ENCODE measurements at regions not wholly inside any gene's neighbourhood (a gene's known extent, or its start where the extent isn't known, plus 50 kb on each side); places are given as distances from the start of the nearest gene placed in this dataset.

DNA sequence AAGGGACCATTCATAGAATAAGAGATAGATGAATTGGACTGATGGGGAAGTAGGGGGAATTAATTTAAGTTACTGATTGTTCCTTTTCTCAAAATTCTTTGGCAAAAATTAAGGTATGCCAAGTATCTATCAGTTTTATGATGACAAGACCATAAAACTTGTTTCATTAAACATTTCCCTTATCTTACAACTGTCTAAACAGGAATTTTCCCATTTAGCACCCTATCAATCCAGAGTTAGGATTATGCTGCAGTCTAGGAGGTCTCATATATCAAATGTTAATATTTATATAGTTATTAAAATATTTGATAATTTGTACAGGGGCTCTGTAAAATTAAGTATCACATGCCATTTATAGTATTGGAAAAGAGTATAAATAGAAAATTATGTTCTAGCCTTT lies 51.5 kb upstream of the ARID1B start:
- peaks cover 9% of the 10 kb centered on the region for H3K4me1 ChIP-seq (ENCODE audit: control insufficient read depth, insufficient read depth, low read length, poor library complexity, severe bottlenecking)
- no peak overlapping the region for H3K27ac ChIP-seq (ENCODE audit: low read depth, low read length, severe bottlenecking)
- H3K9me3 ChIP-seq (ENCODE audit: control insufficient read depth, low read length): no peaks in the 10 kb centered on the region
- no peaks in the 10 kb centered on the region for H3K36me3 ChIP-seq (ENCODE audit: control insufficient read depth, insufficient read depth, low read length)
- no peak overlapping the region for H3K4me3 ChIP-seq (ENCODE audit: extremely low read depth, insufficient read depth, low read length, poor library complexity, severe bottlenecking)

DNA sequence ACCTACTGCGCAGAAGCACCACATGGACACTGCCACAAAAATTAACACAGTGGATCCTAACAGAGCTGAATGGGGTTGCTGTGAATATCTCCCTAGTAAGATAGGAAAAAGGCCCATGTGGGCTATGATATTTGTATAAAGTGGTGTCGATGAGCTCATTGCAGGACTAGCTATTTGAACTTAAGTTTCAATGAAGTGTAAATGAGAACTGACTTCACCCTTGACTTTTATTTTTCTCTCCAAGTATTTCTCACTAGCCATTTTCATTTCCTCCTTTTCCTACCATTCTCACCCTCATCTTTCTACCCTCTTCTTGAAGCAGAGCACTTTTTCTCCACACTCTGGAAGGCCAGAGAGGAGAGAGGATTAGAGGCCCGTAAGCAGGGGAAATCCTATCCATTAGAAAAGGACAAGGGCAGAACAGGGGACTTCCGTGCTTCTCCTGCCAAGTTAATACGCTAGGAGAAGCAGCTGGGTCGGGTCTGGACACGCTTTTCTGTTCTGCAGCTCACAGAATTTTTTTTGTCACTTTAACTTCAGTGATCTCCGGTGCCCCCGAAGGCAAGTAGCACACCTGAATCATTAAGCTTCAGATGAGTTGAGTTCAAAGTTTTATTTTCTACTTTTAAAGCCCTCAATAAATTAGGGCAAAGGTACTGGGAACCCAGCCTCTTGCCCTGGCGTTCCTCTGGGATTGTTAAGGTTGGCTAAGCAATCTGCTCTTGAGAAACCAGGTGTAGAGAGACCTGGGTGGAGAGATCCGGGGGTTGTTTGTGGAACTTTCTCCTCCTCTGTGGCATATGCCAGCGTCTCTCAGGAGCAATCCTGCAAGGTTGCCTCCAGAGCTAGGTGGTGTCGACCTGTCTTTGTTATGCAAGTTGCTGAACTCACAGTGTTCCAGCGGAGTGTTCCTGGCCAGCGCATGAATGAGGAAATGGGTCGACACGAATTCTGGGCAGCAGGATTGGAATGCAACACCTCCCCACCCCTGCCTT lies 56.2 kb upstream of the ARID1B start:
- 35 to 42% methylated on average over 12 to 14 of the region's 17 CpGs for WGBS, 2 experiments (ENCODE audit: insufficient coverage in 2 of 2)
- Histone ChIP-seq H3K36me3 (ENCODE audit: control insufficient read depth, insufficient read depth, low read length) (no peaks in the 10 kb centered on the region), H3K27ac (ENCODE audit: low read depth, low read length, severe bottlenecking) (peak overlapping the region; percentile 57), H3K9me3 (ENCODE audit: control insufficient read depth, low read length) (no peaks in the 10 kb centered on the region), H3K4me3 (ENCODE audit: extremely low read depth, insufficient read depth, low read length, poor library complexity, severe bottlenecking) (no peak overlapping the region), H3K4me1 (ENCODE audit: control insufficient read depth, insufficient read depth, low read length, poor library complexity, severe bottlenecking) (peaks cover 27% of the 10 kb centered on the region)

DNA sequence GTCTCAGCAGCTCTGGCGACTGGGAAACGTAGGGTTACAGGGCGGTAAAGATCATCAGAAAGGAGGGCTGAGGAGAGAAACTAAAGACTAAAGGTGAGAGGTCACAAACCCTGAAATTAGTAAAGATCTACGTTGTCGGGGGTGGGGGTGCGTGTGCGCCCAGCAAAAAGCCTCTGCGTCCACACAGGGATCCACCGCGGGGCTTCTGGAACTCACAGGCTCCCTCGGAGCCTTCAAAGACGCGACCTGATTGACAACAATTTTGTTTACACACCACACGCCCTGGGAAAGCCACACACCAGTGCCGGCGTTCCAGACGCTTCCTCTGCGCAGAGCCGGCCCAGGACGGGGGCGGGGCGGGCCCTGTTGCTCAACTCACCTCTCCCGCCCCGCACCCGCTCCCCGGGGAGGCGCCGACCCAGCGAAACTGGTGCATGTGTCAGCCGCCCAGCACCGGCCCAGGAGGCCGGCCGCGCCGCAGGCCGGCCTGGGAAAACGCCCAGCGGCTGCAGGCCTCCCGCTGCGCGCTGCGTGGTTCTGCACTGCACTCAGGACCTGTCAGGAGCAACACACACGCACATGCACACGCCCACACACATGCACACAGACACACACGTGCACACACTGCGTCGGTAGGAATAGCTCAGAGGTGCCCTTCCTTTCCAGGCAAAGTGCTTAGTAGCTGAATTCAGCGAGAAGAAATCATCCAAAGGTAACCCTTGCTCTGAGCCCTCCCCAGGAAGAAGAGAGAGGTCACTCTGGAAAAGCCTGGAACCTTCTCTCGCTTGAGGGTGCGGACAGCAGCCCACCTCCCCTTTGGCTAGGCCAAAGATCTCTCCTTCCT lies 57.2 kb upstream of the ARID1B start:
- Histone ChIP-seq H3K27ac (ENCODE audit: low read depth, low read length, severe bottlenecking) (peak overlapping the region; percentile 57), H3K36me3 (ENCODE audit: control insufficient read depth, insufficient read depth, low read length) (no peaks in the 10 kb centered on the region), H3K4me1 (ENCODE audit: control insufficient read depth, insufficient read depth, low read length, poor library complexity, severe bottlenecking) (peaks cover 27% of the 10 kb centered on the region), H3K4me3 (ENCODE audit: extremely low read depth, insufficient read depth, low read length, poor library complexity, severe bottlenecking) (no peak overlapping the region), H3K9me3 (ENCODE audit: control insufficient read depth, low read length) (no peaks in the 10 kb centered on the region)
- WGBS, 2 experiments (ENCODE audit: insufficient coverage in 2 of 2): 72 to 82% methylated on average over 40 to 43 of the region's 50 CpGs

DNA sequence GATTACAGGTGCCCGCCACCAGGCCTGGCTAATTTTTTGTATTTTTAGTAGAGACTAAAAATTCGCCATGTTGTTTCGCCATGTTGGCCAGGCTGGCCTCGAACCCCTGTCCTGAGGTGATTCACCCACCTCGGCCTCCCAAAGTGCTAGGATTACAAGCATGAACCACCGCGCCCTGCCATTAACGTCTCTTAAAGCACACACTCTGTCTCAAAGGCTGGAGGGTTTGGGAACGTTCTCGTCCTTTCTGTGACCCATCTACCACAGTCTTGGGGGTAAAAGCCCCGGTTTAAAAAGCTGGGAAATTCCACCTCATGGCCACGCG lies 57.8 kb upstream of the ARID1B start:
- 87 to 94% methylated on average over 13 of the region's 13 CpGs for WGBS, 2 experiments (ENCODE audit: insufficient coverage in 2 of 2)
- H3K9me3 ChIP-seq (ENCODE audit: control insufficient read depth, low read length): no peaks in the 10 kb centered on the region
- H3K4me3 ChIP-seq (ENCODE audit: extremely low read depth, insufficient read depth, low read length, poor library complexity, severe bottlenecking): no peak overlapping the region
- peak overlapping the region; percentile 57 for H3K27ac ChIP-seq (ENCODE audit: low read depth, low read length, severe bottlenecking)
- H3K4me1 ChIP-seq (ENCODE audit: control insufficient read depth, insufficient read depth, low read length, poor library complexity, severe bottlenecking): peaks cover 27% of the 10 kb centered on the region
- no peaks in the 10 kb centered on the region for H3K36me3 ChIP-seq (ENCODE audit: control insufficient read depth, insufficient read depth, low read length)

DNA sequence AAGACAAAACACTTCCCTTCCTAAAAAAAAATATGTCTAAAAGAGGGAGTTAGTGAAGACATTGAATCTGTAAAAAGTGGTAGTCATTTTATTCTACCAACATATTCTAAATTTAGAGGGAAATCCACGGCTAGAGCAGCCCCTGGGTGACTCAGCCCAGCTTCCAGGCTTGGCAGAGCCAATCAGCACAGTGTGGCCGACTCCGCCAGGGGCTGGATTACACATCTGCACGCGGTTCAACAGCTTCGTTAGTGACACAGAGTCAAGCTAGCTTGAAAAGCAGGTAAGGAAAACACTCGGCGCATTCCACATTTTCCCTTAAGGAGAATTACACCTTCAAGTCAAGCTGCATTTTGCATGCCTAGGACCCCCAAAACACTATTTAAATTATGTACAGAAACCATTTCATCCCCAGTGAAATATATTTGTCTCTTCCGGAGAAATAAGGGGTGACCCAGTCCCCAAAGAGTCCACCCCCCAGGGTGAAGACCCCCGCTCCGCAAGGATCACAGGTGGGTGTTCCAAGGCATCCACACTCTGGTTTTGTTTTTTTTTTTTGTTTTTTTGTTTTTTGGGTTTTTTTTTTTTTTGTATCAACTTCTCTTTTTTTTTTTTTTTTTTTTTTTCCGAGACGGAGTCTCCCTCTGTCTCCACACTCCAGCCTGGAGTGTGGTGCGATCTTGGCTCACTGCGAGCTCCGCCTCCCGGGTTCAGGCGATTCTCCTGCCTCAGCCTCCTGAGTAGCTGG lies 58.4 kb upstream of the ARID1B start:
- H3K27ac ChIP-seq (ENCODE audit: low read depth, low read length, severe bottlenecking): no peak overlapping the region
- H3K4me1 ChIP-seq (ENCODE audit: control insufficient read depth, insufficient read depth, low read length, poor library complexity, severe bottlenecking): peaks cover 27% of the 10 kb centered on the region
- H3K36me3 ChIP-seq (ENCODE audit: control insufficient read depth, insufficient read depth, low read length): no peaks in the 10 kb centered on the region
- H3K4me3 ChIP-seq (ENCODE audit: extremely low read depth, insufficient read depth, low read length, poor library complexity, severe bottlenecking): no peak overlapping the region
- H3K9me3 ChIP-seq (ENCODE audit: control insufficient read depth, low read length): no peaks in the 10 kb centered on the region
- WGBS, 2 experiments (ENCODE audit: insufficient coverage in 2 of 2): 86 to 92% methylated on average over 12 to 14 of the region's 18 CpGs

DNA sequence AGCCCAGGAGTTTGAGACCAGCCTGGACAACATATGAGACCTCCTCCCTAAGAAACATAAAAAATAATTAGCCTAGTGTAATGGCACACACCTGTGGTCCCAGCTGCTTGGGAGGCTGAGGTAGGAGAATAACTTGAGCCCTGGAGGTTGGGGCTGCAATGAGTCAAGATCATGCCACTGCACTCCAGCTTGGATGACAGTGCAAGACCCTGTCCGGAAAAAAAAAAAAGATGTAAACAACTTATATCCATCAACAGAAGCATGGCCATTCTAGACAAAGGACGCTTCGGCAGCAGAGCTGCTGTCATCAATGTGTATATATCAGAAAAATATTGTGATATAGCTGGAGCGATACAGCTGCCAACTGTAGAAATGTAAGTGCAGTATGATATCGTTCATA lies 59.6 kb upstream of the ARID1B start:
- H3K9me3 ChIP-seq (ENCODE audit: control insufficient read depth, low read length): no peaks in the 10 kb centered on the region
- H3K4me3 ChIP-seq (ENCODE audit: extremely low read depth, insufficient read depth, low read length, poor library complexity, severe bottlenecking): no peak overlapping the region
- H3K27ac ChIP-seq (ENCODE audit: low read depth, low read length, severe bottlenecking): no peak overlapping the region
- no peaks in the 10 kb centered on the region for H3K36me3 ChIP-seq (ENCODE audit: control insufficient read depth, insufficient read depth, low read length)
- WGBS, 2 experiments (ENCODE audit: insufficient coverage in 2 of 2): 90 to 100% methylated on average over 3 to 4 of the region's 5 CpGs
- H3K4me1 ChIP-seq (ENCODE audit: control insufficient read depth, insufficient read depth, low read length, poor library complexity, severe bottlenecking): peaks cover 27% of the 10 kb centered on the region

- Histone ChIP-seq H3K9me3 (ENCODE audit: control insufficient read depth, low read length) (no peaks in the 10 kb centered on the region), H3K27ac (ENCODE audit: low read depth, low read length, severe bottlenecking) (no peak overlapping the region), H3K36me3 (ENCODE audit: control insufficient read depth, insufficient read depth, low read length) (no peaks in the 10 kb centered on the region), H3K4me1 (ENCODE audit: control insufficient read depth, insufficient read depth, low read length, poor library complexity, severe bottlenecking) (peaks cover 20% of the 10 kb centered on the region), H3K4me3 (ENCODE audit: extremely low read depth, insufficient read depth, low read length, poor library complexity, severe bottlenecking) (no peak overlapping the region)
- WGBS, 2 experiments (ENCODE audit: insufficient coverage in 2 of 2): 83 to 93% methylated on average over 5 of the region's 5 CpGs
These were observed 61.3 kb upstream of the ARID1B start for GRCh38 chr6:156715839-156716238.

GRCh38 chr6:156713548-156713947 lies 63.6 kb upstream of the ARID1B start:
- H3K4me1 ChIP-seq (ENCODE audit: control insufficient read depth, insufficient read depth, low read length, poor library complexity, severe bottlenecking): peaks cover 6% of the 10 kb centered on the region
- H3K36me3 ChIP-seq (ENCODE audit: control insufficient read depth, insufficient read depth, low read length): no peaks in the 10 kb centered on the region
- H3K4me3 ChIP-seq (ENCODE audit: extremely low read depth, insufficient read depth, low read length, poor library complexity, severe bottlenecking): no peak overlapping the region
- no peaks in the 10 kb centered on the region for H3K9me3 ChIP-seq (ENCODE audit: control insufficient read depth, low read length)
- WGBS, 2 experiments (ENCODE audit: insufficient coverage in 2 of 2): 79% methylated on average over 2 of the region's 5 CpGs; no CpG with 5 or more reads in 1 of the 2 experiments
- H3K27ac ChIP-seq (ENCODE audit: low read depth, low read length, severe bottlenecking): no peak overlapping the region

DNA sequence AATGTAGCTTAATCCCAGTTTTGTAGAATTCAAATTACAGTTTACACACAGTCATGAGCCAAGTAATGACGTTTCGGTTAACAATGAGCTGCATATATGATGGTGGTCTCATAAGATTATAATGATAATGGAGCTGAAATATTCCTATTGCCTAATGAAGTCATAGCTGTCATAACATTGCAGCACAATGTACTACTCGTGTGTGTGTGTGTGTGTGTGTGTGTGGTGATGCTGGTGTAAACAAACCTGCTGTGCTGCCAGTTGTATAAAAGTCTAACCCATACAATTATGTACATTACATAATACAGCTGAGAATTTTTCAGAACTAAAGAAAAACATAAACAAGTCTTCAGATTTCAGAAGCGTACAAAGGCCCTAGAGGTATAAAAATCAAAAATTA lies 66.7 kb upstream of the ARID1B start:
- 80% methylated on average over 2 of the region's 4 CpGs; no CpG with 5 or more reads in 1 of the 2 experiments for WGBS, 2 experiments (ENCODE audit: insufficient coverage in 2 of 2)
- Histone ChIP-seq H3K36me3 (ENCODE audit: control insufficient read depth, insufficient read depth, low read length) (no peaks in the 10 kb centered on the region), H3K4me3 (ENCODE audit: extremely low read depth, insufficient read depth, low read length, poor library complexity, severe bottlenecking) (no peak overlapping the region), H3K4me1 (ENCODE audit: control insufficient read depth, insufficient read depth, low read length, poor library complexity, severe bottlenecking) (no peaks in the 10 kb centered on the region), H3K9me3 (ENCODE audit: control insufficient read depth, low read length) (no peaks in the 10 kb centered on the region), H3K27ac (ENCODE audit: low read depth, low read length, severe bottlenecking) (no peak overlapping the region)

GRCh38 chr6:156707818-156708217 lies 69.4 kb upstream of the ARID1B start:
- 89 to 100% methylated on average over 3 of the region's 3 CpGs for WGBS, 2 experiments (ENCODE audit: insufficient coverage in 2 of 2)
- no peak overlapping the region for H3K27ac ChIP-seq (ENCODE audit: low read depth, low read length, severe bottlenecking)

More at GRCh38 chr6:156707818-156708217, 69.4 kb upstream of the ARID1B start:
- Histone ChIP-seq H3K9me3 (ENCODE audit: control insufficient read depth, low read length) (no peaks in the 10 kb centered on the region), H3K4me3 (ENCODE audit: extremely low read depth, insufficient read depth, low read length, poor library complexity, severe bottlenecking) (no peak overlapping the region), H3K36me3 (ENCODE audit: control insufficient read depth, insufficient read depth, low read length) (no peaks in the 10 kb centered on the region), H3K4me1 (ENCODE audit: control insufficient read depth, insufficient read depth, low read length, poor library complexity, severe bottlenecking) (peaks cover 8% of the 10 kb centered on the region)

Data from mesodermal cell (in vitro differentiated cells).